Thyroid gland (tissue), 4 donors: ENCODE measurements at regions not wholly inside any gene's neighbourhood (a gene's known extent, or its start where the extent isn't known, plus 50 kb on each side); places are given as distances from the start of the nearest gene placed in this dataset.

Experiments used
- DNase-seq, 2 donors: peaks; one replicate each; pipeline ENCODE4 v3.0.0-alpha.2; 2019
- H3K27ac ChIP-seq, 3 donors: fragments of 200-600 bp; sonication (generic); 1 replicate in 2 of 3; 2 replicates in 1 of 3; pipeline ENCODE4 v1.5.1; 2016 to 2019; ENCODE audit warnings: mild to moderate bottlenecking in 1 of 3, moderate library complexity in 1 of 3
- H3K27me3 ChIP-seq: fragments of 200-600 bp; sonication (generic); one replicate; pipeline ENCODE4 v1.5.1; 2019
- H3K36me3 ChIP-seq, 2 donors: fragments of 200-600 bp; sonication (generic); one replicate each; pipeline ENCODE4 v1.5.1; 2016 to 2019
- H3K4me1 ChIP-seq, 2 donors: fragments of 200-600 bp; sonication (generic); one replicate each; pipeline ENCODE4 v1.5.1; 2017 to 2019
- H3K4me3 ChIP-seq, 3 donors: fragments of 200-600 bp; sonication (generic); replicated peaks in 1 of 3; 1 replicate in 2 of 3; 2 replicates in 1 of 3; pipeline ENCODE4 v1.5.1; 2016; ENCODE audit warnings: mild to moderate bottlenecking in 1 of 3
- H3K9me3 ChIP-seq: fragments of 200-600 bp; sonication (generic); one replicate; pipeline ENCODE4 v1.5.1; 2017
- CTCF ChIP-seq, 6 experiments: fragments of 200-600 bp in 3 of 6; fragments of 450-650 bp in 3 of 6; sonication (generic) in 3 of 6; IDR thresholded peaks; one replicate each; pipeline ENCODE4 v1.5.1; 2016 to 2019; ENCODE audit warnings: antibody characterized with exemption in 6 of 6, mild to moderate bottlenecking in 2 of 6, inconsistent platforms in 1 of 6, moderate library complexity in 1 of 6
- POLR2A ChIP-seq, 2 donors: fragments of 450-650 bp; IDR thresholded peaks; one replicate each; pipeline ENCODE4 v1.6.1; 2017; ENCODE audit warnings: antibody characterized with exemption in 2 of 2, mild to moderate bottlenecking in 2 of 2, moderate library complexity in 1 of 2
- WGBS, 2 donors: methylation state at CpG; one replicate each; pipeline ENCODE4 v1.1.5; 2017; 5-methylcytosine and 5-hydroxymethylcytosine counted together
- intact Hi-C: fragments of 100-400 bp; cut with DNase I; formaldehyde crosslinking; loops from one replicate; pipeline ENCODE4 v1.15.1; 2023

DNA sequence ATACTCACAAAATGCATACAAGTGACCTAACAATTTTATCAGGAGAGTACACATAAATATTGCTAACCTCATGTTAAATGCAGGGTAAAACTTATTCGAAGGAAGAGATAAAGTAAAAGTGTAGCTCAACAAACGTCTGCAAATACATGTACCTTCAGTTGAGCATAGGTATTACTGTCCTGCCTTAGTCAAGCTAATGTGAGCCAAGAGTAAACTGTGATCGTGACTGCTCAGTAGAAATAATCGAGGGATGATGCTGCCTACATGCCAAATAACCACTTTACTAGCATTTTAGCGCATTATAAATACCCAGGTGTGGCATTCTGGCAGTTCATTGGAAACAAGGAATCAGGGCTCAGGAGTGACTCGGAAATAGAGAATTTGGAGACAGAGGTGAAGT lies 779.5 kb downstream of the SOCS6 start:
- no peaks in the 10 kb centered on the region for H3K27me3 ChIP-seq
- H3K27ac ChIP-seq: no peak overlapping the region
- H3K4me1 ChIP-seq: no peaks in the 10 kb centered on the region
- no peak for TF ChIP-seq CTCF (IDR thresholded peaks at IDR 0.05)
- TF ChIP-seq POLR2A (IDR thresholded peaks at IDR 0.05): no peak
- H3K9me3 ChIP-seq: no peaks in the 10 kb centered on the region
- no peak overlapping the region for H3K4me3 ChIP-seq
- intact Hi-C loops: no loop called here
- WGBS, 2 donors: 68 to 73% methylated on average over 6 of the region's 6 CpGs
- DNase-seq: no peak
- H3K36me3 ChIP-seq: no peaks in the 10 kb centered on the region

DNA sequence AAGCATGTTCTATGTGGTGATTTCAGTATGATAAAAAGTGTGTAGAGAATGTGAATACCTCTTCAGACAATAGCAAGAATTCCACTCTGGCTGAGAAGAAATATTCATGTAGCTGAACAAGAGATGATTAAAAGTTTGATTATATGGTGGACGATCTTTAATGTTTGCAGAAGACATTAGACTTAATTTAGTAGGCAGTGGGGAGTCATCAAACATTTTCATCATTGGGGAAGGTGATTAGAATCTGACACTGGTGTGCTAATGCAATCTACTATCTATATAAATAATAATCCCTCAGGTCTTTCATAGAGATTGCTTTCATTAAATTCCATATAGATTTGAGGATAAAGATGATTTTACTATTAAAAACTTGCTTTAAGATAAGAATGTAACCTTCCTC lies 761.0 kb downstream of the SOCS6 start:
- WGBS, 2 donors: 86 to 89% methylated on average over 1 of the region's 1 CpG
- Histone ChIP-seq H3K9me3 (no peaks in the 10 kb centered on the region), H3K4me3 (no peak overlapping the region), H3K36me3 (no peaks in the 10 kb centered on the region), H3K4me1 (no peaks in the 10 kb centered on the region), H3K27ac (no peak overlapping the region), H3K27me3 (no peaks in the 10 kb centered on the region)
- DNase-seq: no peak
- TF ChIP-seq POLR2A (IDR thresholded peaks at IDR 0.05): no peak
- no peak for TF ChIP-seq CTCF (IDR thresholded peaks at IDR 0.05)
- intact Hi-C loops: no loop called here

- no peaks in the 10 kb centered on the region for H3K36me3 ChIP-seq
- H3K9me3 ChIP-seq: no peaks in the 10 kb centered on the region
- no peak for DNase-seq
- TF ChIP-seq POLR2A (IDR thresholded peaks at IDR 0.05): no peak
- no peak for TF ChIP-seq CTCF (IDR thresholded peaks at IDR 0.05)
- intact Hi-C loops: no loop called here
- H3K4me3 ChIP-seq: no peak overlapping the region
- H3K27me3 ChIP-seq: no peaks in the 10 kb centered on the region
- no peak overlapping the region for H3K27ac ChIP-seq
- no peaks in the 10 kb centered on the region for H3K4me1 ChIP-seq
- 72 to 73% methylated on average over 4 of the region's 4 CpGs for WGBS, 2 donors
Observed at GRCh38 chr18:71047882-71048281, 759.0 kb downstream of the SOCS6 start.

- 0 to 1% methylated on average over 1 of the region's 1 CpG for WGBS, 2 donors
- Histone ChIP-seq H3K4me1 (no peaks in the 10 kb centered on the region), H3K9me3 (no peaks in the 10 kb centered on the region), H3K27ac (no peak overlapping the region), H3K4me3 (no peak overlapping the region), H3K36me3 (no peaks in the 10 kb centered on the region), H3K27me3 (no peaks in the 10 kb centered on the region)
- intact Hi-C loops: no loop called here
- TF ChIP-seq CTCF (IDR thresholded peaks at IDR 0.05) (no peak), POLR2A (IDR thresholded peaks at IDR 0.05) (no peak)
- DNase-seq: no peak
Observed at GRCh38 chr18:71045331-71046065, 756.7 kb downstream of the SOCS6 start.

GRCh38 chr18:71040161-71040560 lies 751.3 kb downstream of the SOCS6 start:
- Histone ChIP-seq H3K9me3 (no peaks in the 10 kb centered on the region), H3K36me3 (no peaks in the 10 kb centered on the region), H3K27ac (no peak overlapping the region), H3K4me3 (no peak overlapping the region), H3K4me1 (no peaks in the 10 kb centered on the region), H3K27me3 (no peaks in the 10 kb centered on the region)
- TF ChIP-seq POLR2A (IDR thresholded peaks at IDR 0.05): no peak
- TF ChIP-seq CTCF (IDR thresholded peaks at IDR 0.05): no peak
- DNase-seq: no peak
- 73 to 79% methylated on average over 4 of the region's 4 CpGs for WGBS, 2 donors
- intact Hi-C loops: no loop called here
